ENCODE measurements at regions not wholly inside any gene's neighbourhood (a gene's known extent, or its start where the extent isn't known, plus 50 kb on each side); places are given as distances from the start of the nearest gene placed in this dataset.
A peak's percentile ranks its signal among the peaks of the same experiment; 100 is the strongest.

GRCh38 chr18:43484710-43485109 lies 207.4 kb upstream of the SYT4 start:
- peaks cover 6% of the 10 kb centered on the region for H3K36me3 ChIP-seq
- no peaks in the 10 kb centered on the region for H3K4me1 ChIP-seq
- DNase-seq (ENCODE audit: low spot score), result no peak
- H3K27ac ChIP-seq, result no peak overlapping the region
- peaks cover 12% of the 10 kb centered on the region for H3K9me3 ChIP-seq (ENCODE audit: low read depth)
- H2AFZ ChIP-seq (replicated peaks), result no peak overlapping the region
- no peak for TF ChIP-seq CTCF (IDR thresholded peaks at IDR 0.05)
- TF ChIP-seq EZH2 (IDR thresholded peaks at IDR 0.05), result no peak
- no peak for TF ChIP-seq EZH2phosphoT487 (IDR thresholded peaks at IDR 0.05)
- Mint-ChIP-seq H3K36me3 (peaks cover 2% of the 10 kb centered on the region), H3K27ac (no peak overlapping the region), H3K4me3 (no peak overlapping the region), H3K9me3 (peaks cover 24% of the 10 kb centered on the region), H3K27me3 (ENCODE audit: insufficient read depth, low read depth) (peaks cover 4% of the 10 kb centered on the region), H3K4me1 (no peaks in the 10 kb centered on the region)
- no peaks in the 10 kb centered on the region for H3K79me2 ChIP-seq (ENCODE audit: low read depth)
- H3F3A ChIP-seq (ENCODE audit: low read depth), result no peaks in the 10 kb centered on the region
- H3K9ac ChIP-seq, result no peak overlapping the region
- H3K4me3 ChIP-seq, result no peak overlapping the region
- H3K4me2 ChIP-seq, result no peak overlapping the region
- H3K27me3 ChIP-seq, result no peaks in the 10 kb centered on the region
- H4K20me1 ChIP-seq (ENCODE audit: low read depth), result no peaks in the 10 kb centered on the region

- Histone ChIP-seq H2AFZ (replicated peaks) (no peak overlapping the region), H3K4me2 (no peak overlapping the region), H3K9me3 (ENCODE audit: low read depth) (peaks cover 12% of the 10 kb centered on the region), H3K4me1 (no peaks in the 10 kb centered on the region), H3K27ac (no peak overlapping the region), H4K20me1 (ENCODE audit: low read depth) (no peaks in the 10 kb centered on the region), H3K4me3 (no peak overlapping the region), H3K36me3 (peaks cover 6% of the 10 kb centered on the region), H3K27me3 (no peaks in the 10 kb centered on the region), H3K9ac (no peak overlapping the region), H3F3A (ENCODE audit: low read depth) (no peaks in the 10 kb centered on the region), H3K79me2 (ENCODE audit: low read depth) (no peaks in the 10 kb centered on the region)
- Mint-ChIP-seq H3K4me1 (no peaks in the 10 kb centered on the region), H3K9me3 (peaks cover 25% of the 10 kb centered on the region), H3K4me3 (no peak overlapping the region), H3K27ac (no peak overlapping the region), H3K27me3 (ENCODE audit: insufficient read depth, low read depth) (peaks cover 4% of the 10 kb centered on the region), H3K36me3 (peaks cover 2% of the 10 kb centered on the region)
- no peak for TF ChIP-seq EZH2 (IDR thresholded peaks at IDR 0.05)
- no peak for TF ChIP-seq EZH2phosphoT487 (IDR thresholded peaks at IDR 0.05)
- no peak for TF ChIP-seq CTCF (IDR thresholded peaks at IDR 0.05)
- DNase-seq (ENCODE audit: low spot score), result no peak
Observed at GRCh38 chr18:43485545-43485963, 208.3 kb upstream of the SYT4 start.

- H3K9me3 Mint-ChIP-seq, result peaks cover 25% of the 10 kb centered on the region
- TF ChIP-seq CTCF (IDR thresholded peaks at IDR 0.05) (no peak), EZH2 (IDR thresholded peaks at IDR 0.05) (no peak), EZH2phosphoT487 (IDR thresholded peaks at IDR 0.05) (no peak)
- no peak overlapping the region for H3K4me3 Mint-ChIP-seq
Observed at GRCh38 chr18:43486462-43486861, 209.2 kb upstream of the SYT4 start.

More at GRCh38 chr18:43486462-43486861, 209.2 kb upstream of the SYT4 start:
- H4K20me1 ChIP-seq (ENCODE audit: low read depth), result no peaks in the 10 kb centered on the region
- H3K4me3 ChIP-seq, result no peak overlapping the region
- DNase-seq (ENCODE audit: low spot score), result peak; percentile 55
- H3K27me3 ChIP-seq, result no peaks in the 10 kb centered on the region
- no peak overlapping the region for H2AFZ ChIP-seq (replicated peaks)
- no peak overlapping the region for H3K27ac ChIP-seq
- no peak overlapping the region for H3K27ac Mint-ChIP-seq
- peaks cover 2% of the 10 kb centered on the region for H3K36me3 Mint-ChIP-seq
- H3K36me3 ChIP-seq, result peaks cover 6% of the 10 kb centered on the region
- no peak overlapping the region for H3K9ac ChIP-seq
- H3K79me2 ChIP-seq (ENCODE audit: low read depth), result no peaks in the 10 kb centered on the region
- peaks cover 12% of the 10 kb centered on the region for H3K9me3 ChIP-seq (ENCODE audit: low read depth)
- H3F3A ChIP-seq (ENCODE audit: low read depth), result no peaks in the 10 kb centered on the region
- H3K4me1 ChIP-seq, result no peaks in the 10 kb centered on the region
- peaks cover 4% of the 10 kb centered on the region for H3K27me3 Mint-ChIP-seq (ENCODE audit: insufficient read depth, low read depth)
- no peaks in the 10 kb centered on the region for H3K4me1 Mint-ChIP-seq
- H3K4me2 ChIP-seq, result no peak overlapping the region

All from neural progenitor cell (in vitro differentiated cells).